ENCODE measurements at regions not wholly inside any gene's neighbourhood (a gene's known extent, or its start where the extent isn't known, plus 50 kb on each side); places are given as distances from the start of the nearest gene placed in this dataset.
"Not testable (repeated sequence)": the region's sequence is repeated elsewhere in the genome, so short reads cannot be mapped to it uniquely, and the experiment has no call there.

DNA sequence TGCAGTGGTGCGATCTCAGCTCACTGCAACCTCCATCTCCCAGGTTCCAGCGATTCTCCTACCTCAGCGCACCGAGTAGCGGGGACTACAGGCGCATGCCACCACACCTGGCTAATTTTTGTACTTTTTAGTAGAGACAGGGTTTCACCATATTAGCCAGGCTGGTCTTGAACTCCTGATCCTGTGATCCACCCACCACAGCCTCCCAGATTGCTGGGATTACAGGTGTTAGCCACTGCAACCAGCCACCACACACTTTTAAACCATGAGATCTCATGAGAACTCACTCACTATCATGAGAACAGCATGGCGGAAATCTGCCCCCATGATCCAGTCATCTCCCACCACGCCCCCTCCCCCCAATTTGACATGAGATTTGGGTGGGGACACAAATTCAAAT is 636.9 kb downstream of the MCTP2 start:
- H3K4me3 ChIP-seq (ENCODE audit: low read length); H3K9me3 ChIP-seq (ENCODE audit: control insufficient read depth, low read length); H3K9ac ChIP-seq (ENCODE audit: low read length); H3K4me1 ChIP-seq (ENCODE audit: control insufficient read depth, insufficient read depth, low read length); H3K27me3 ChIP-seq (replicated peaks; ENCODE audit: control insufficient read depth, insufficient read depth, low read length); DNase-seq (ENCODE audit: low read depth); H3K36me3 ChIP-seq (ENCODE audit: control insufficient read depth, insufficient read depth, low read length, severe bottlenecking): not testable (repeated sequence)

DNA sequence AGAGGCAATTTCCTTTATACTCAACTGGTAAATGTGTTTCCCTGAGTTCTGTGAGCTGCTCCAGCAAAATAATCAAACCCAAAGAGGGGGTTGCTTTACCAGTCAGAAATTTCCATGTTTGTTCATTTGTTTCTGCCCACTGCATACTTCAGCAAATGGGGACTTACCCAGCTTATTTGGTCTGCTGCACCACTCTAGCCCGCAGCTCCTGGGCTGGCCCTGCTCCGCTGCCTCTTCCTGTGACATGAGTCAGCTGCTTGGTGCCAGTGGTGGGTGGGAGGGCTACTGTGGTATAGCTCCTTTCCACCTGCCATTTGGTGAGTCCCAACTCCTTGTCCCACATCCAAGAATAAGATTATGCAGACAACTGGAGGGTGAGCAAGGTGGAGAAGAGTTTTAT is 644.2 kb downstream of the MCTP2 start:
- Histone ChIP-seq H3K36me3 (ENCODE audit: control insufficient read depth, insufficient read depth, low read length, severe bottlenecking) (no peaks in the 10 kb centered on the region), H3K4me3 (ENCODE audit: low read length) (no peak overlapping the region), H3K27me3 (replicated peaks; ENCODE audit: control insufficient read depth, insufficient read depth, low read length) (no peaks in the 10 kb centered on the region), H3K9me3 (ENCODE audit: control insufficient read depth, low read length) (peaks cover 7% of the 10 kb centered on the region), H3K9ac (ENCODE audit: low read length) (no peak overlapping the region), H3K4me1 (ENCODE audit: control insufficient read depth, insufficient read depth, low read length) (no peaks in the 10 kb centered on the region)
- no peak for DNase-seq (ENCODE audit: low read depth)

DNA sequence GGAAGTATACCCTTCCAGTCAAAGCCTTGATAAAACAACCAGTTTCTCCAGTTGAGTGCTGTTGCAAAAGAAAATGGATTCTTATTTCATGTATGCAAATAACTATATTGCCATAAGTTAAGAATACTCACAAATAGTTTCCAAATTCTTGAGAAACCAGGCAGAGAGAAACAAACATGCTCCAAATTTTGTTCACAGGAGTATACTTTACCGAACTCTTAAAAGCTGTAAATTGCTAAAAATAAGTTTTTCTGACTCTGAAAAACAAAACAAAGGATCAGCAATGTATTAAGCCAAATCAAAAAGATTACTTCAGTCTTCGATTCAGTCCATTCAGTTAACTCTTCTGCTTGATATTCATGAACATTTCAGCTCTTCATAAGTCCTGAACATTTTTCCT is 646.5 kb downstream of the MCTP2 start:
- no peak overlapping the region for H3K9ac ChIP-seq (ENCODE audit: low read length)
- H3K36me3 ChIP-seq (ENCODE audit: control insufficient read depth, insufficient read depth, low read length, severe bottlenecking): no peaks in the 10 kb centered on the region
- H3K27me3 ChIP-seq (replicated peaks; ENCODE audit: control insufficient read depth, insufficient read depth, low read length): no peaks in the 10 kb centered on the region
- peaks cover 9% of the 10 kb centered on the region for H3K9me3 ChIP-seq (ENCODE audit: control insufficient read depth, low read length)
- DNase-seq (ENCODE audit: low read depth): no peak
- no peak overlapping the region for H3K4me3 ChIP-seq (ENCODE audit: low read length)
- no peaks in the 10 kb centered on the region for H3K4me1 ChIP-seq (ENCODE audit: control insufficient read depth, insufficient read depth, low read length)

DNA sequence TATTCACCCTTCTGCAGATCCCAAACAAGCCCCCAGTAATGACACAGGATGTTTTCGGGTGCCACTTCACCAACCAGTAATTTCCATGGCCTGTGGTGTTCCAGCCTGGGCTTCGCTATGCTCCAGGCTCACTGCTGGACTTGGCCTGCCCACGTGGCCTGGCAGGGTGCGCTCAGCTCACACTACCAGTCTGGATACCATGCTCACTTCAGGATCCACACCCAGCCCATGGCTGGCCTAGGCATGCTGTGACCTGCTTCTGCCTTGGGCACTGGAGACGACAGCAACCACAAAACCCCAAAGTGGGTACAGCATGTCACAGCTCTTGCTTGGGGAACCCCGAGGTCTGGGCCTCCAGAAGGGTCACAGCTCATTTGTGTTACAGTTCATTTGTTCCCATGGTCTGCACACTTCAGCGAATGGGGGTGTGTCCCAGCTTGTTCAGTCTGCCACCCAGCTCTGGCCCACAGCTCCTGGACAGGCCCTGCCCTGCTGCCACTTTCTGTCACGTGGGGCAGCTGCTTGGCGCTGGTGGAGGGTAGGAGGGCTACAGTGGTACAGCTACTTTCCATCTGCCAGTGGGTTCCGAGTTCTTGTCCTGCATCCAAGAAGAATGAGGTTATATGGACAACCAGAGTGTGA is 650.8 kb downstream of the MCTP2 start:
- Histone ChIP-seq H3K27me3 (replicated peaks; ENCODE audit: control insufficient read depth, insufficient read depth, low read length) (no peaks in the 10 kb centered on the region), H3K9ac (ENCODE audit: low read length) (no peak overlapping the region), H3K9me3 (ENCODE audit: control insufficient read depth, low read length) (peaks cover 12% of the 10 kb centered on the region), H3K4me1 (ENCODE audit: control insufficient read depth, insufficient read depth, low read length) (no peaks in the 10 kb centered on the region), H3K36me3 (ENCODE audit: control insufficient read depth, insufficient read depth, low read length, severe bottlenecking) (no peaks in the 10 kb centered on the region), H3K4me3 (ENCODE audit: low read length) (no peak overlapping the region)
- DNase-seq (ENCODE audit: low read depth): no peak

DNA sequence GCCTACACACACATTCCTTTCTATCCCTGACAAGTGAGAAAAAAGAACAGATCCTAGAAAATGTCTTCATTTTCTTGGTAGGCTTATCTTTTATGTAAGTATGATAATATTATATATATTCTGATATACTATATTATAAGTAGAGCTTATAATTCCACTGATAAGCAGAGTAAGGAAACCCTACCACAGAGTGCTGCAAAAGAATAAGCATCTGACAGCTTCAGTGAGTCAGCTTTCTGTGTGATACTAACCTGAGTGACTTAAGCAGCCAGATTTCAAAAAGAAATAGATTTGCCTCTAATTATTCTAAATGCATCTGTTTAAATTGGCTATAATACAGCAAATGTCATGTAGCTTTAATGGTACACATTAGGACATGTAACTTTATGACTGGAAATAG is 656.0 kb downstream of the MCTP2 start:
- Histone ChIP-seq H3K9me3 (ENCODE audit: control insufficient read depth, low read length) (peaks cover 3% of the 10 kb centered on the region), H3K27me3 (replicated peaks; ENCODE audit: control insufficient read depth, insufficient read depth, low read length) (no peaks in the 10 kb centered on the region), H3K4me1 (ENCODE audit: control insufficient read depth, insufficient read depth, low read length) (no peaks in the 10 kb centered on the region), H3K9ac (ENCODE audit: low read length) (no peak overlapping the region), H3K36me3 (ENCODE audit: control insufficient read depth, insufficient read depth, low read length, severe bottlenecking) (no peaks in the 10 kb centered on the region), H3K4me3 (ENCODE audit: low read length) (no peak overlapping the region)
- no peak for DNase-seq (ENCODE audit: low read depth)

DNA sequence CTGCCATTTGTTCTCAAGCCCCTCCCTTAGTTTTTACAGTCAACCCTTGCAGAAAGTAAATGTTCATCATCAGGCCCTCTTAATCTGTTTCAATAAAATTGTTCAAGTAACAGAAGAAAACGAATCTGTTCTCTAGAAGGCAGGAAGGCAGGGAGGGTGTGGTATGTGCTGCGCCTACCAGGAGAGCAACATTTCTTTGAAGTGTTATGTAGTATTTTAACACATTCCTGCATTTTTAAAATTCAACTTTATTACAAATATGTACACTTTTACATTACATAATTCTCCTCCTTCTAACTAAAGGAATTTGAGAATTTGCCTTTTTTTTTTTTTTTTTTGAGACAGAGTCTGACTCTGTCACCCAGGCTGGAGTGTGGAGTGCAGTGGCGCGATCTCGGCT is 657.8 kb downstream of the MCTP2 start:
- H3K27me3 ChIP-seq (replicated peaks; ENCODE audit: control insufficient read depth, insufficient read depth, low read length): no peaks in the 10 kb centered on the region
- H3K4me1 ChIP-seq (ENCODE audit: control insufficient read depth, insufficient read depth, low read length): no peaks in the 10 kb centered on the region
- no peaks in the 10 kb centered on the region for H3K36me3 ChIP-seq (ENCODE audit: control insufficient read depth, insufficient read depth, low read length, severe bottlenecking)
- DNase-seq (ENCODE audit: low read depth): no peak
- H3K9me3 ChIP-seq (ENCODE audit: control insufficient read depth, low read length): no peaks in the 10 kb centered on the region
- no peak overlapping the region for H3K9ac ChIP-seq (ENCODE audit: low read length)
- H3K4me3 ChIP-seq (ENCODE audit: low read length): no peak overlapping the region

DNA sequence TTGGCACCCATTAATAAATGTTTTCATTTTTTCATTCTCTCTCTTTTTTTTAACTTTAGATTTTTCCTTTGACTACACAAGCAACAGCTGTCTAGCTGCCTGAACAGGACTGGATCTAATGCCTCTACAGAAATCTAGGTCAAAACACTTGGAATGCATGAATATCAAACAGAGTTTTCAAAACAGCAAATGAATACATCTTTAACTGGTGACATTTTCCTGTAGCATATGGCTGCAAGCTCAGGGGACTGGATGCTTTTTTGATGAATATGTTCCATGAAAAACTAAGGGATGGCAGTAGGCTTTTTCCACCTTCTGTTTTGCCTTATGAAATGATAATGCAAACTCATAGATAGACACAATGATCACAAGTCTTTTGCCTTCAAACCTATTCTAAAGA is 661.7 kb downstream of the MCTP2 start:
- Histone ChIP-seq H3K4me3 (ENCODE audit: low read length) (no peak overlapping the region), H3K9me3 (ENCODE audit: control insufficient read depth, low read length) (peaks cover 16% of the 10 kb centered on the region), H3K36me3 (ENCODE audit: control insufficient read depth, insufficient read depth, low read length, severe bottlenecking) (no peaks in the 10 kb centered on the region), H3K4me1 (ENCODE audit: control insufficient read depth, insufficient read depth, low read length) (no peaks in the 10 kb centered on the region), H3K27me3 (replicated peaks; ENCODE audit: control insufficient read depth, insufficient read depth, low read length) (no peaks in the 10 kb centered on the region), H3K9ac (ENCODE audit: low read length) (no peak overlapping the region)
- DNase-seq (ENCODE audit: low read depth): no peak

DNA sequence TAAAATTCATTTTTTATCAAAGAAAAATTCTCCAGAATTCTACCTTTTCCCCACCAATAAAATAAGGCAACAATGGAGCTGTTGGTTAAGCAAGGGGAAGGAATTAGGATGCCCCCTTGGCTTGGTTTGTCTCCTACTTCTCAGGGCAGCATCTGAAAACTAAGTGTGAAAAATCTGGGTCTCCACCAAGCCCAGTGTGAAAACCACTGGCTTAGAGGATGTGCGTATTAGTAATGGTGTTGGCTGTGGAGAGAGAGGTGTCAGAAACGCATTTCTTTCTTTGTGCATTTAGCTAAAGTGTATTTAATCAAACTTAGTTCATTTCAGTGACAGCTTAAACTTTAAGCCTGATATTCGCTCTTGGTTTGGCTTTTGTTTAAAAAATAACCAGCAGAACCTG is 662.7 kb downstream of the MCTP2 start:
- Histone ChIP-seq H3K9me3 (ENCODE audit: control insufficient read depth, low read length) (peaks cover 16% of the 10 kb centered on the region), H3K9ac (ENCODE audit: low read length) (no peak overlapping the region), H3K36me3 (ENCODE audit: control insufficient read depth, insufficient read depth, low read length, severe bottlenecking) (no peaks in the 10 kb centered on the region), H3K4me3 (ENCODE audit: low read length) (no peak overlapping the region), H3K4me1 (ENCODE audit: control insufficient read depth, insufficient read depth, low read length) (no peaks in the 10 kb centered on the region), H3K27me3 (replicated peaks; ENCODE audit: control insufficient read depth, insufficient read depth, low read length) (no peaks in the 10 kb centered on the region)
- DNase-seq (ENCODE audit: low read depth): no peak

DNA sequence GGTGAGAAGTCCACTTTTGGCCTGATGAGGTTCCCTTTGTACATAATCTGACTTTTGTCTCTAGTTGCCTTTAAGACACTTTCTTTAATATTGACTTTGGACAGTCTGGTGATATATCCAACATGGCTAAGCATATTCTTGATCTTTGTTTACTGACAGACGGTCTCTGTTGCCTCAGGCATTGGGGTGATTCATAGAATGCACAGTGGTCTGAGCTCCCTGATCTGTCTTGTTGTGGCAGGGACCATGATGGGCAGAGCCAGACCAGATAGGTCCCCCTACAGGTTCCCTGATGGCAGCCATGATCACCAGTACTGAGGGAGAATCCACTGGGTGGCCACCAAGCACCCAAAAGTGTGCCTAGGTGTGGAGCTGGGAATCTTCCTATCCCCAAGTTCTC is 678.1 kb downstream of the MCTP2 start:
- Histone ChIP-seq H3K36me3 (ENCODE audit: control insufficient read depth, insufficient read depth, low read length, severe bottlenecking) (no peaks in the 10 kb centered on the region), H3K4me1 (ENCODE audit: control insufficient read depth, insufficient read depth, low read length) (no peaks in the 10 kb centered on the region), H3K9ac (ENCODE audit: low read length) (no peak overlapping the region), H3K9me3 (ENCODE audit: control insufficient read depth, low read length) (peaks cover 20% of the 10 kb centered on the region), H3K27me3 (replicated peaks; ENCODE audit: control insufficient read depth, insufficient read depth, low read length) (no peaks in the 10 kb centered on the region), H3K4me3 (ENCODE audit: low read length) (no peak overlapping the region)
- no peak for DNase-seq (ENCODE audit: low read depth)

DNA sequence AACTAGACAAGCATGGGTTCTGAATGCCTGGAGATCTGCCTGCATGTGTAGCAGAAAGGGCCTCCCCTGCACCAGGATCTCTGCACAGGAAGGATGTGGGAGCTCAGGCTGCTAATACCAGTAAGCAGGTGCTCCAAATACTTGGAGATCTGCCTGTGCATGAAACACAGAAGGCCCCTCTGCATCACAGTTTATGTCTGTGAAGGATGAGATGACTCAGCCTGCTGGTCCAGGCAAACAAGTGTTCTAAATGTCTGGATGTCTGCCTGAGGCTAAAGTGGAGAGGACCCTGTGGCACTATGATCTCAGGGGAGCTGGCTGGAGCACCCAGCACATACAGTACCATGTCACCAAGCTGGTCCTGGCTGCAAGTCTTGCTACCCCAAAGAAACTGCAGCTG is 678.8 kb downstream of the MCTP2 start:
- H3K9ac ChIP-seq (ENCODE audit: low read length): no peak overlapping the region
- no peak for DNase-seq (ENCODE audit: low read depth)

DNA sequence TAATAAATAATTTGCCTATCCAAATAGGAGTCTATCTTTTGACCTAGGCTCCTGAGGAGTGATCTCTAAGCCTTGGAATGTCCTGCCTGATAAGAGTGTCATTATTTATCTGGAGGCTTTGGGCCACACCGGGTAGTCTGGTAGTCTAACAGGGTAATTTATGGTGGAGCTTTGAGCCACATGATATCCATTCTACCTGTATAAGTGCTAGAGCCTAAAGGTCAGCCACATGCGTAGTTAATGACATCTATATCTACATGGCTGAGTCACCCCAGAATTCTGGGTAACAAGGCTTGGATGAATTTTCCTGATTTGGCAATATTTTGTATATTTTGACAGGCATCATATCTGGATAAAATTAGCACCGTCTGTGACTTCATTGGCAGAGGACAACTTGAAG is 681.4 kb downstream of the MCTP2 start:
- Histone ChIP-seq H3K36me3 (ENCODE audit: control insufficient read depth, insufficient read depth, low read length, severe bottlenecking) (no peaks in the 10 kb centered on the region), H3K4me1 (ENCODE audit: control insufficient read depth, insufficient read depth, low read length) (peaks cover 4% of the 10 kb centered on the region)
- DNase-seq (ENCODE audit: low read depth): no peak

More for the DNA sequence above, 678.8 kb downstream of the MCTP2 start:
- Histone ChIP-seq H3K9me3 (ENCODE audit: control insufficient read depth, low read length) (peaks cover 20% of the 10 kb centered on the region), H3K4me1 (ENCODE audit: control insufficient read depth, insufficient read depth, low read length) (no peaks in the 10 kb centered on the region), H3K36me3 (ENCODE audit: control insufficient read depth, insufficient read depth, low read length, severe bottlenecking) (no peaks in the 10 kb centered on the region), H3K4me3 (ENCODE audit: low read length) (no peak overlapping the region), H3K27me3 (replicated peaks; ENCODE audit: control insufficient read depth, insufficient read depth, low read length) (no peaks in the 10 kb centered on the region)

DNA sequence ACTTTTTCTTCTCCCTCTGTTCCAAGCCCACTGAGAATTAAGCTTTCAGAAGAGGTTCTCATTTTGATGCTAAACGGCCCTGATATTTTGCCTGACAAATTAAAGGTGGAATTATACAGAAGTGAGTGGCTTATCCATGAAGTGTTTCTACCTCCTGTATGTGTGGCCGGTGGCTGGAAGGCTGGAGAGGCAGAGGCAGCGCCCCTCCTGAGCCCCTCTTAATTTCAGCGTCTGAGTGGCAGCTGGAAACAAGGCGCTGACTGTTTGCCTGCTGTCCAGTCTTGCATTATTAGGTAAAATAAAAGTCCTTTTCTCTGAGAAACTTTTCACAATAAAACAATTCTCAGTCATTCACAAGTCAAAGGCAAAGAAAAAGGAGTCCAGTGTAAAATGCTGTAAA is 685.7 kb downstream of the MCTP2 start:
- H3K9me3 ChIP-seq (ENCODE audit: control insufficient read depth, low read length): peaks cover 10% of the 10 kb centered on the region
- H3K36me3 ChIP-seq (ENCODE audit: control insufficient read depth, insufficient read depth, low read length, severe bottlenecking): no peaks in the 10 kb centered on the region
- DNase-seq (ENCODE audit: low read depth): no peak
- H3K4me3 ChIP-seq (ENCODE audit: low read length): no peak overlapping the region
- H3K4me1 ChIP-seq (ENCODE audit: control insufficient read depth, insufficient read depth, low read length): peaks cover 4% of the 10 kb centered on the region
- no peak overlapping the region for H3K9ac ChIP-seq (ENCODE audit: low read length)
- no peaks in the 10 kb centered on the region for H3K27me3 ChIP-seq (replicated peaks; ENCODE audit: control insufficient read depth, insufficient read depth, low read length)

More for the DNA sequence above, 681.4 kb downstream of the MCTP2 start:
- Histone ChIP-seq H3K4me3 (ENCODE audit: low read length) (no peak overlapping the region), H3K9ac (ENCODE audit: low read length) (no peak overlapping the region), H3K27me3 (replicated peaks; ENCODE audit: control insufficient read depth, insufficient read depth, low read length) (no peaks in the 10 kb centered on the region), H3K9me3 (ENCODE audit: control insufficient read depth, low read length) (peaks cover 20% of the 10 kb centered on the region)

Measured in adipocyte (in vitro differentiated cells).